ENCODE measurements at regions not wholly inside any gene's neighbourhood (a gene's known extent, or its start where the extent isn't known, plus 50 kb on each side); places are given as distances from the start of the nearest gene placed in this dataset.

DNA sequence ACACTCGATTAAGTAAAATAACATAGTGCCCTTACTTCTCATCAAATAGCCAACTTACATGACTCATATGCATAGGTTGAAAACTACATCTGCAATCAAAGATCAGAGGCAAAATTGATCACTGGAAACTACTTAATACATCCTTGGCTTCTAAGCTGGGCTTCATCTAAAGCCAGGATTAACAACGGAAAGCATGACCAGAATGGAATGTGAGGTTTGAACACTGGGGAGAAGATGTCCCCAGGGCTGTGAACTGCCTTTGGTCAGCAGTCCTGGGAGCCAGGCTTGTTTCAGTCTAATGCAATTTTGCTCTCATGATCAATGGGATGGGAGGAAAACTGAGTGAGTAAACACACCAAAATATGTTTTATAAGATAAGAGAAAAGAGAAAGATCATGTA is 192.5 kb upstream of the TTC29 start:
- TF ChIP-seq POLR2A (IDR thresholded peaks at IDR 0.05) (no peak), CTCF (IDR thresholded peaks at IDR 0.05) (no peak)

All from breast epithelium (tissue), 3 donors.